ENCODE measurements at regions not wholly inside any gene's neighbourhood (a gene's known extent, or its start where the extent isn't known, plus 50 kb on each side); places are given as distances from the start of the nearest gene placed in this dataset.

DNA sequence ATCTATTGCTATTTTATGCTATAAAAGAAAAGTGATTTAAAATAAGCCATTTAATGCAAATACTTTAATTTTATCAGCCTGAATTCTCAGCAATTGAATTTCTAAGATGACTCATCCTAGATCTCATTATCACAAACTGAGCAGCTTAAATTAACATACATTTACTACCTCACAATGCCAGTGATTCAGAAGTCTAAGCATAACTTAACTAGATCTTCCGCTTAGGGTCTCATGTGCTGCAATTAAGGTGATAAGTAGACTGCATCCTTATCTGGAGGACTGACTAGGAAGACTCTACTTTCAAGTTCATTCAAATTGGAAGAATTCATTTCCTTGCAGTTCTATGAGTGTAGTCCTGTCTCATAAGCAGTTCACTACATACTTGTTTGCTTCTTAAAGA is 286.6 kb downstream of the COL11A1 start:
- 0 out of 2 replicates have a peak, but pooled peaks have one; percentile 22 for TF ChIP-seq ISL1 (CRISPR knock-in tag; IDR thresholded peaks at IDR 0.05)
- 0 out of 2 replicates have a peak, but pooled peaks have one; percentile 21 for TF ChIP-seq ZC3H10 (CRISPR knock-in tag; IDR thresholded peaks at IDR 0.05)
- TF ChIP-seq OSR1 (CRISPR knock-in tag; IDR thresholded peaks at IDR 0.05): no peak
- no peak for TF ChIP-seq TOX (CRISPR knock-in tag; IDR thresholded peaks at IDR 0.05; ENCODE audit: borderline replicate concordance)
- ATAC-seq: no peak

DNA sequence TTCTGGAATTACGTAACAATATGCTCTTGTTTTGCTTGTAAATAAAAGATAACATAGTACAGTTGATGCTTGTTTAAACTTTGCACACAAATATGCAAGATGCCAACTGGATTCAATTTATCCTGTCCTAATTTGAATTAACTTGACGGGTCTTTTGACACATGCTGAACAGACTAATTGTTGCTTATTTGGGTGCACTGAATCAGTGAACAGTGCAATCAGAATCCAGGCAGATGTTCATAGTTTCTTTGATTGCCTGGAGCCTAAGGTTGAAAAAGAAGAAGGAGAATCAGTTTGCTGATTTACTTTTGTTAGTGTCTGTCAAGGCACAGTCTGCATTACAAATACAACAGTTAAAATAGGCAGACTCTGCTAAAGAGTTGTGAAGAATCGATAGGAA is 307.9 kb downstream of the COL11A1 start:
- TF ChIP-seq ZNF565 (CRISPR knock-in tag; conservative IDR thresholded peaks at IDR 0.05; ENCODE audit: low read depth) (no peak), OSR1 (CRISPR knock-in tag; IDR thresholded peaks at IDR 0.05) (no peak), ZC3H10 (CRISPR knock-in tag; IDR thresholded peaks at IDR 0.05) (no peak), RARB (CRISPR knock-in tag; IDR thresholded peaks at IDR 0.05) (no peak), ZFP3 (CRISPR knock-in tag; IDR thresholded peaks at IDR 0.05) (no peak), ARNTL (CRISPR knock-in tag; IDR thresholded peaks at IDR 0.05; ENCODE audit: borderline replicate concordance, low read depth) (no peak), ZNF70 (CRISPR knock-in tag; IDR thresholded peaks at IDR 0.05) (no peak), BACH2 (CRISPR knock-in tag; IDR thresholded peaks at IDR 0.05; ENCODE audit: borderline replicate concordance) (no peak), ESRRG (CRISPR knock-in tag; IDR thresholded peaks at IDR 0.05) (no peak), GLIS3 (CRISPR knock-in tag; IDR thresholded peaks at IDR 0.05) (no peak), ZNF8 (CRISPR knock-in tag; IDR thresholded peaks at IDR 0.05) (no peak), ISL1 (CRISPR knock-in tag; IDR thresholded peaks at IDR 0.05) (no peak), PPARA (CRISPR knock-in tag; IDR thresholded peaks at IDR 0.05; ENCODE audit: borderline replicate concordance) (no peak), TCF4 (CRISPR knock-in tag; IDR thresholded peaks at IDR 0.05; ENCODE audit: borderline replicate concordance) (no peak), CSDC2 (CRISPR knock-in tag; IDR thresholded peaks at IDR 0.05) (no peak)
- TF ChIP-seq, protein P1, sequence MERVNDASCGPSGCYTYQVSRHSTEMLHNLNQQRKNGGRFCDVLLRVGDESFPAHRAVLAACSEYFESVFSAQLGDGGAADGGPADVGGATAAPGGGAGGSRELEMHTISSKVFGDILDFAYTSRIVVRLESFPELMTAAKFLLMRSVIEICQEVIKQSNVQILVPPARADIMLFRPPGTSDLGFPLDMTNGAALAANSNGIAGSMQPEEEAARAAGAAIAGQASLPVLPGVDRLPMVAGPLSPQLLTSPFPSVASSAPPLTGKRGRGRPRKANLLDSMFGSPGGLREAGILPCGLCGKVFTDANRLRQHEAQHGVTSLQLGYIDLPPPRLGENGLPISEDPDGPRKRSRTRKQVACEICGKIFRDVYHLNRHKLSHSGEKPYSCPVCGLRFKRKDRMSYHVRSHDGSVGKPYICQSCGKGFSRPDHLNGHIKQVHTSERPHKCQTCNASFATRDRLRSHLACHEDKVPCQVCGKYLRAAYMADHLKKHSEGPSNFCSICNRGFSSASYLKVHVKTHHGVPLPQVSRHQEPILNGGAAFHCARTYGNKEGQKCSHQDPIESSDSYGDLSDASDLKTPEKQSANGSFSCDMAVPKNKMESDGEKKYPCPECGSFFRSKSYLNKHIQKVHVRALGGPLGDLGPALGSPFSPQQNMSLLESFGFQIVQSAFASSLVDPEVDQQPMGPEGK (CRISPR knock-in tag; IDR thresholded peaks at IDR 0.05; ENCODE audit: borderline replicate concordance): no peak
- TF ChIP-seq, protein P2, sequence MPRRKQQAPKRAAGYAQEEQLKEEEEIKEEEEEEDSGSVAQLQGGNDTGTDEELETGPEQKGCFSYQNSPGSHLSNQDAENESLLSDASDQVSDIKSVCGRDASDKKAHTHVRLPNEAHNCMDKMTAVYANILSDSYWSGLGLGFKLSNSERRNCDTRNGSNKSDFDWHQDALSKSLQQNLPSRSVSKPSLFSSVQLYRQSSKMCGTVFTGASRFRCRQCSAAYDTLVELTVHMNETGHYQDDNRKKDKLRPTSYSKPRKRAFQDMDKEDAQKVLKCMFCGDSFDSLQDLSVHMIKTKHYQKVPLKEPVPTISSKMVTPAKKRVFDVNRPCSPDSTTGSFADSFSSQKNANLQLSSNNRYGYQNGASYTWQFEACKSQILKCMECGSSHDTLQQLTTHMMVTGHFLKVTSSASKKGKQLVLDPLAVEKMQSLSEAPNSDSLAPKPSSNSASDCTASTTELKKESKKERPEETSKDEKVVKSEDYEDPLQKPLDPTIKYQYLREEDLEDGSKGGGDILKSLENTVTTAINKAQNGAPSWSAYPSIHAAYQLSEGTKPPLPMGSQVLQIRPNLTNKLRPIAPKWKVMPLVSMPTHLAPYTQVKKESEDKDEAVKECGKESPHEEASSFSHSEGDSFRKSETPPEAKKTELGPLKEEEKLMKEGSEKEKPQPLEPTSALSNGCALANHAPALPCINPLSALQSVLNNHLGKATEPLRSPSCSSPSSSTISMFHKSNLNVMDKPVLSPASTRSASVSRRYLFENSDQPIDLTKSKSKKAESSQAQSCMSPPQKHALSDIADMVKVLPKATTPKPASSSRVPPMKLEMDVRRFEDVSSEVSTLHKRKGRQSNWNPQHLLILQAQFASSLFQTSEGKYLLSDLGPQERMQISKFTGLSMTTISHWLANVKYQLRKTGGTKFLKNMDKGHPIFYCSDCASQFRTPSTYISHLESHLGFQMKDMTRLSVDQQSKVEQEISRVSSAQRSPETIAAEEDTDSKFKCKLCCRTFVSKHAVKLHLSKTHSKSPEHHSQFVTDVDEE (CRISPR knock-in tag; IDR thresholded peaks at IDR 0.05): no peak
- TF ChIP-seq, protein P3, sequence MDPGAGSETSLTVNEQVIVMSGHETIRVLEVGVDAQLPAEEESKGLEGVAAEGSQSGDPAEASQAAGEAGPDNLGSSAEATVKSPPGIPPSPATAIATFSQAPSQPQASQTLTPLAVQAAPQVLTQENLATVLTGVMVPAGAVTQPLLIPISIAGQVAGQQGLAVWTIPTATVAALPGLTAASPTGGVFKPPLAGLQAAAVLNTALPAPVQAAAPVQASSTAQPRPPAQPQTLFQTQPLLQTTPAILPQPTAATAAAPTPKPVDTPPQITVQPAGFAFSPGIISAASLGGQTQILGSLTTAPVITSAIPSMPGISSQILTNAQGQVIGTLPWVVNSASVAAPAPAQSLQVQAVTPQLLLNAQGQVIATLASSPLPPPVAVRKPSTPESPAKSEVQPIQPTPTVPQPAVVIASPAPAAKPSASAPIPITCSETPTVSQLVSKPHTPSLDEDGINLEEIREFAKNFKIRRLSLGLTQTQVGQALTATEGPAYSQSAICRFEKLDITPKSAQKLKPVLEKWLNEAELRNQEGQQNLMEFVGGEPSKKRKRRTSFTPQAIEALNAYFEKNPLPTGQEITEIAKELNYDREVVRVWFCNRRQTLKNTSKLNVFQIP (CRISPR knock-in tag; IDR thresholded peaks at IDR 0.05; ENCODE audit: borderline replicate concordance, low read depth): no peak
- TF ChIP-seq, protein P4, sequence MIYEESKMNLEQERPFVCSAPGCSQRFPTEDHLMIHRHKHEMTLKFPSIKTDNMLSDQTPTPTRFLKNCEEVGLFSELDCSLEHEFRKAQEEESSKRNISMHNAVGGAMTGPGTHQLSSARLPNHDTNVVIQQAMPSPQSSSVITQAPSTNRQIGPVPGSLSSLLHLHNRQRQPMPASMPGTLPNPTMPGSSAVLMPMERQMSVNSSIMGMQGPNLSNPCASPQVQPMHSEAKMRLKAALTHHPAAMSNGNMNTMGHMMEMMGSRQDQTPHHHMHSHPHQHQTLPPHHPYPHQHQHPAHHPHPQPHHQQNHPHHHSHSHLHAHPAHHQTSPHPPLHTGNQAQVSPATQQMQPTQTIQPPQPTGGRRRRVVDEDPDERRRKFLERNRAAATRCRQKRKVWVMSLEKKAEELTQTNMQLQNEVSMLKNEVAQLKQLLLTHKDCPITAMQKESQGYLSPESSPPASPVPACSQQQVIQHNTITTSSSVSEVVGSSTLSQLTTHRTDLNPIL (CRISPR knock-in tag; IDR thresholded peaks at IDR 0.05; ENCODE audit: low read depth): no peak
- TF ChIP-seq, protein P5, sequence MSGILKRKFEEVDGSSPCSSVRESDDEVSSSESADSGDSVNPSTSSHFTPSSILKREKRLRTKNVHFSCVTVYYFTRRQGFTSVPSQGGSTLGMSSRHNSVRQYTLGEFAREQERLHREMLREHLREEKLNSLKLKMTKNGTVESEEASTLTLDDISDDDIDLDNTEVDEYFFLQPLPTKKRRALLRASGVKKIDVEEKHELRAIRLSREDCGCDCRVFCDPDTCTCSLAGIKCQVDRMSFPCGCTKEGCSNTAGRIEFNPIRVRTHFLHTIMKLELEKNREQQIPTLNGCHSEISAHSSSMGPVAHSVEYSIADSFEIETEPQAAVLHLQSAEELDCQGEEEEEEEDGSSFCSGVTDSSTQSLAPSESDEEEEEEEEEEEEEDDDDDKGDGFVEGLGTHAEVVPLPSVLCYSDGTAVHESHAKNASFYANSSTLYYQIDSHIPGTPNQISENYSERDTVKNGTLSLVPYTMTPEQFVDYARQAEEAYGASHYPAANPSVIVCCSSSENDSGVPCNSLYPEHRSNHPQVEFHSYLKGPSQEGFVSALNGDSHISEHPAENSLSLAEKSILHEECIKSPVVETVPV (CRISPR knock-in tag; IDR thresholded peaks at IDR 0.05): no peak
- ATAC-seq: no peak

DNA sequence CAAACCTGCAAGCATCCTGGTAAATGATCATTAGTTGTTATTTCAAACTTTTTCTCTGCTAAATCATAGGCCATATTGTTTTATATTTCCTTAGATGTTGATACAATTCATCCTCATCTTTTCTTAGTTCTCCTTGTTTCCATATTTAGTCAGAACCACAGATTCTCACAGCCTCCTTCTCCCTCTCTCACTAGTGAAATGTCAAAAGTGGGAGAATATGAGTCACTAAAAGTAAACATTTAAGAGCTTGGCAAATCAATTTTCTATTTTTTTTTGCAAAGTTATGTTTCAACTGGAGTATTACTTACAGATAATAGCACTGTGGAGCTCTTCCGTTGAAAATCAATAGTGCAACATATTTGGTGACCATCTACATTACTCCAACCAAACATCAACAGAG is 308.8 kb downstream of the COL11A1 start:
- no peak for TF ChIP-seq ZC3H10 (CRISPR knock-in tag; IDR thresholded peaks at IDR 0.05)
- no peak for TF ChIP-seq ISL1 (CRISPR knock-in tag; IDR thresholded peaks at IDR 0.05)
- no peak for TF ChIP-seq PPARA (CRISPR knock-in tag; IDR thresholded peaks at IDR 0.05; ENCODE audit: borderline replicate concordance)
- TF ChIP-seq, protein P5 (CRISPR knock-in tag; IDR thresholded peaks at IDR 0.05): no peak
- no peak for TF ChIP-seq GLIS3 (CRISPR knock-in tag; IDR thresholded peaks at IDR 0.05)
- TF ChIP-seq, protein P4 (CRISPR knock-in tag; IDR thresholded peaks at IDR 0.05; ENCODE audit: low read depth): no peak
- TF ChIP-seq, protein P2 (CRISPR knock-in tag; IDR thresholded peaks at IDR 0.05): no peak
- no peak for ATAC-seq

Measured in SK-N-SH treated with all-trans-retinoic acid at 6 μM for 48 hours (cell line).